CD14-positive monocyte (primary cell): ENCODE measurements at regions not wholly inside any gene's neighbourhood (a gene's known extent, or its start where the extent isn't known, plus 50 kb on each side); places are given as distances from the start of the nearest gene placed in this dataset.
A peak's percentile ranks its signal among the peaks of the same experiment; 100 is the strongest.

Source experiments
- DNase-seq, 3 donors: peaks; one replicate each; pipeline ENCODE4 v3.0.0-alpha.2; 2011 to 2022
- H2AFZ ChIP-seq: 2 replicates; pipeline ENCODE4 v1.6.0; 2012; ENCODE audit warnings: mild to moderate bottlenecking, low read depth, low read length, inconsistent platforms; ENCODE audit not compliant: insufficient read depth, poor library complexity, severe bottlenecking
- H3K27ac ChIP-seq, 2 donors: 1 replicate in 1 of 2; 2 replicates in 1 of 2; pipeline ENCODE4 v1.5.1; 2012 to 2013; ENCODE audit warnings: low read length in 2 of 2, control low read depth in 1 of 2, inconsistent platforms in 1 of 2, low read depth in 1 of 2, mild to moderate bottlenecking in 1 of 2
- H3K27me3 ChIP-seq, 2 donors: one replicate each; pipeline versions ENCODE4 v1.6.0 to v1.6.1; 2011 to 2013; ENCODE audit warnings: low read length in 2 of 2; ENCODE audit not compliant: control insufficient read depth in 2 of 2, insufficient read depth in 2 of 2
- H3K36me3 ChIP-seq, 2 donors: replicated peaks in 1 of 2; 1 replicate in 1 of 2; 2 replicates in 1 of 2; pipeline versions ENCODE4 v1.5.1 to v1.6.1; 2012 to 2013; ENCODE audit warnings: low read length in 2 of 2, control low read depth in 1 of 2, inconsistent platforms in 1 of 2, mild to moderate bottlenecking in 1 of 2; ENCODE audit not compliant: insufficient read depth in 2 of 2, control insufficient read depth in 1 of 2
- H3K4me1 ChIP-seq, 2 donors: 1 replicate in 1 of 2; 2 replicates in 1 of 2; pipeline versions ENCODE4 v1.5.1 to v1.6.1; 2012 to 2013; ENCODE audit warnings: low read length in 2 of 2, control low read depth in 1 of 2, inconsistent platforms in 1 of 2, mild to moderate bottlenecking in 1 of 2, moderate library complexity in 1 of 2; ENCODE audit not compliant: insufficient read depth in 2 of 2, control insufficient read depth in 1 of 2
- H3K4me2 ChIP-seq: replicated peaks from 2 replicates; pipeline ENCODE3; 2012; ENCODE audit warnings: low read length, moderate library complexity, mild to moderate bottlenecking; ENCODE audit not compliant: poor library complexity, severe bottlenecking; ENCODE audit errors: extremely low read depth
- H3K4me3 ChIP-seq, 3 experiments: fragments of 200-600 bp in 1 of 3; sonication (generic) in 1 of 3; replicated peaks in 1 of 3; 1 replicate in 2 of 3; 2 replicates in 1 of 3; pipeline ENCODE4 v1.5.1; 2011 to 2013; ENCODE audit warnings: low read length in 3 of 3, mild to moderate bottlenecking in 3 of 3, control low read depth in 2 of 3, low read depth in 2 of 3, inconsistent platforms in 1 of 3, moderate library complexity in 1 of 3
- H3K79me2 ChIP-seq: 2 replicates; pipeline ENCODE4 v1.6.0; 2012; ENCODE audit warnings: mild to moderate bottlenecking, control low read depth, inconsistent platforms, low read length, moderate library complexity; ENCODE audit not compliant: insufficient read depth
- H3K9ac ChIP-seq: 2 replicates; pipeline ENCODE4 v1.6.0; 2017; ENCODE audit warnings: low read length, mild to moderate bottlenecking; ENCODE audit not compliant: insufficient read depth, poor library complexity, severe bottlenecking
- H3K9me3 ChIP-seq, 2 donors: replicated peaks in 1 of 2; 1 replicate in 1 of 2; 2 replicates in 1 of 2; pipeline versions ENCODE4 v1.5.1 to v1.6.1; 2012 to 2013; ENCODE audit warnings: low read length in 2 of 2, control low read depth in 1 of 2; ENCODE audit not compliant: control insufficient read depth in 1 of 2, insufficient read depth in 1 of 2
- H4K20me1 ChIP-seq: 2 replicates; pipeline ENCODE4 v1.6.0; 2012; ENCODE audit warnings: mild to moderate bottlenecking, low read length, control low read depth, moderate library complexity; ENCODE audit not compliant: insufficient read depth
- H3K27ac Mint-ChIP-seq, 7 donors: one replicate each; pipeline ENCODE4 v1.8.0; 2020; ENCODE audit warnings: mild to moderate bottlenecking in 7 of 7, mixed read lengths in 7 of 7, moderate library complexity in 6 of 7, inconsistent platforms in 2 of 7
- H3K27me3 Mint-ChIP-seq, 3 donors: one replicate each; pipeline ENCODE4 v1.8.0; 2021 to 2022; ENCODE audit warnings: low read depth in 3 of 3, mild to moderate bottlenecking in 3 of 3, mixed read lengths in 3 of 3, moderate library complexity in 3 of 3, inconsistent platforms in 1 of 3
- H3K36me3 Mint-ChIP-seq, 2 donors: one replicate each; pipeline ENCODE4 v1.8.0; 2020; ENCODE audit warnings: mixed read lengths in 2 of 2, inconsistent platforms in 1 of 2, mild to moderate bottlenecking in 1 of 2
- H3K4me1 Mint-ChIP-seq: one replicate; pipeline ENCODE4 v1.8.0; 2020; ENCODE audit warnings: mild to moderate bottlenecking, mixed read lengths
- H3K4me3 Mint-ChIP-seq, 2 donors: one replicate each; pipeline ENCODE4 v1.8.0; 2020; ENCODE audit warnings: mild to moderate bottlenecking in 2 of 2, mixed read lengths in 2 of 2, moderate library complexity in 1 of 2
- H3K9me3 Mint-ChIP-seq, 7 donors: one replicate each; pipeline ENCODE4 v1.8.0; 2020 to 2022; ENCODE audit warnings: mixed read lengths in 7 of 7, mild to moderate bottlenecking in 6 of 7, moderate library complexity in 6 of 7, inconsistent platforms in 2 of 7
- WGBS: methylation state at CpG from one replicate; pipeline ENCODE4 v1.1.5; 2013; ENCODE audit warnings: missing lambda C conversion rate; ENCODE audit not compliant: insufficient coverage; 5-methylcytosine and 5-hydroxymethylcytosine counted together
- intact Hi-C, 2 donors: fragments of 100-400 bp; cut with micrococcal nuclease; formaldehyde crosslinking; loops; one replicate each; pipeline versions ENCODE4 v1.15.0 to v1.15.1; 2023
- TF ChIP-seq, protein P1 (sequence below): fragments of 200-600 bp; IDR thresholded peaks from one replicate; pipeline ENCODE4 v1.8.0; 2022; ENCODE audit warnings: antibody characterized with exemption, mild to moderate bottlenecking

- Histone ChIP-seq H3K27me3 (no peaks in the 10 kb centered on the region), H3K9me3 (peaks cover 7 to 19% of the 10 kb centered on the region in 2 donors), H4K20me1 (no peaks in the 10 kb centered on the region), H3K4me2 (no peak overlapping the region), H3K4me3 (no peak overlapping the region), H3K9ac (no peak overlapping the region), H3K27ac (no peak overlapping the region), H2AFZ (no peak overlapping the region), H3K36me3 (no peaks in the 10 kb centered on the region), H3K4me1 (no peaks in the 10 kb centered on the region), H3K79me2 (no peaks in the 10 kb centered on the region)
- WGBS, result 86% methylated on average over 1 of the region's 1 CpG
- no peaks in the 10 kb centered on the region for H3K36me3 Mint-ChIP-seq
- H3K27ac Mint-ChIP-seq, result peak overlapping the region in 1 of 7 donors; percentile 2
- no peak overlapping the region for H3K4me3 Mint-ChIP-seq
- H3K4me1 Mint-ChIP-seq, result no peaks in the 10 kb centered on the region
- no peak for DNase-seq
- peaks cover 0 to 6% (median 0%) of the 10 kb centered on the region in 3 donors for H3K27me3 Mint-ChIP-seq
- TF ChIP-seq, protein P1, sequence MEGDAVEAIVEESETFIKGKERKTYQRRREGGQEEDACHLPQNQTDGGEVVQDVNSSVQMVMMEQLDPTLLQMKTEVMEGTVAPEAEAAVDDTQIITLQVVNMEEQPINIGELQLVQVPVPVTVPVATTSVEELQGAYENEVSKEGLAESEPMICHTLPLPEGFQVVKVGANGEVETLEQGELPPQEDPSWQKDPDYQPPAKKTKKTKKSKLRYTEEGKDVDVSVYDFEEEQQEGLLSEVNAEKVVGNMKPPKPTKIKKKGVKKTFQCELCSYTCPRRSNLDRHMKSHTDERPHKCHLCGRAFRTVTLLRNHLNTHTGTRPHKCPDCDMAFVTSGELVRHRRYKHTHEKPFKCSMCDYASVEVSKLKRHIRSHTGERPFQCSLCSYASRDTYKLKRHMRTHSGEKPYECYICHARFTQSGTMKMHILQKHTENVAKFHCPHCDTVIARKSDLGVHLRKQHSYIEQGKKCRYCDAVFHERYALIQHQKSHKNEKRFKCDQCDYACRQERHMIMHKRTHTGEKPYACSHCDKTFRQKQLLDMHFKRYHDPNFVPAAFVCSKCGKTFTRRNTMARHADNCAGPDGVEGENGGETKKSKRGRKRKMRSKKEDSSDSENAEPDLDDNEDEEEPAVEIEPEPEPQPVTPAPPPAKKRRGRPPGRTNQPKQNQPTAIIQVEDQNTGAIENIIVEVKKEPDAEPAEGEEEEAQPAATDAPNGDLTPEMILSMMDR, result no peak
- intact Hi-C loops, result no loop called here
- H3K9me3 Mint-ChIP-seq, result peaks cover 7 to 26% (median 18%) of the 10 kb centered on the region in 7 donors
These were observed 278.3 kb downstream of the RBM43 start for GRCh38 chr2:150983314-150983897.

DNA sequence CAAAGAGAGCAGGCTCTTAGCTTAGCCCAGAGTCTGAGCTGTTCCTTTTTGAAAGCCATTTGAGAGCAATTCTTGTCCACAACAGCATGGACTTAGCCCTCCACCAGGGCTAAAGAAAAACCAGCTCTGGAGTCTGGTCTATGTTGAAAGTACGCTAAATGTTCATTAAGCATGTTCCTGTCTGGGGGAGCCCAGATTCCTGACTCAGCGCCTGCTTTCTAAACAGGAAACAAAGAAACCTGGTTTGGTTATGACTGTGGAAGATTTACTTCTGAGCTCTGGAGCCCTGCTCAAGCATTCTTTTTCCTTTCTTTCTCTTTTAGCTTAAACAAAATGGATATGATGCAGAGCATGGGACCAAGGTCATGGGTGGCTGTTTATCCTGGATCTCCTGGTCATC lies 279.8 kb downstream of the RBM43 start:
- DNase-seq, result no peak
- intact Hi-C loops, result no loop called here

More for the DNA sequence above, 279.8 kb downstream of the RBM43 start:
- Histone ChIP-seq H3K9me3 (peaks cover 3 to 13% of the 10 kb centered on the region in 2 donors), H3K4me3 (no peak overlapping the region), H3K9ac (no peak overlapping the region), H4K20me1 (no peaks in the 10 kb centered on the region), H3K4me2 (no peak overlapping the region), H3K79me2 (no peaks in the 10 kb centered on the region), H3K27me3 (no peaks in the 10 kb centered on the region), H2AFZ (no peak overlapping the region), H3K36me3 (no peaks in the 10 kb centered on the region), H3K27ac (no peak overlapping the region), H3K4me1 (no peaks in the 10 kb centered on the region)
- H3K27ac Mint-ChIP-seq, result no peak overlapping the region
- H3K36me3 Mint-ChIP-seq, result no peaks in the 10 kb centered on the region
- H3K9me3 Mint-ChIP-seq, result peaks cover 6 to 21% (median 13%) of the 10 kb centered on the region in 7 donors
- WGBS, result no CpG with 5 or more reads among the region's 2 CpGs
- H3K4me1 Mint-ChIP-seq, result no peaks in the 10 kb centered on the region
- TF ChIP-seq, protein P1, result no peak
- H3K27me3 Mint-ChIP-seq, result peaks cover 0 to 8% (median 0%) of the 10 kb centered on the region in 3 donors
- no peak overlapping the region for H3K4me3 Mint-ChIP-seq
